ENCODE measurements at regions not wholly inside any gene's neighbourhood (a gene's known extent, or its start where the extent isn't known, plus 50 kb on each side); places are given as distances from the start of the nearest gene placed in this dataset.

GRCh38 chr6:2369606-2370005, 124.2 kb upstream of the GMDS start:
- Histone ChIP-seq H3K27me3 (ENCODE audit: insufficient read depth, low read length) (no peaks in the 10 kb centered on the region), H3K36me3 (ENCODE audit: control insufficient read depth in 1 of 2, insufficient read depth in 2 of 2, low read length in 2 of 2) (no peaks in the 10 kb centered on the region), H3K27ac (ENCODE audit: low read depth, low read length) (no peak overlapping the region), H3K4me1 (ENCODE audit: control insufficient read depth in 1 of 2, insufficient read depth in 2 of 2, low read length in 2 of 2) (no peaks in the 10 kb centered on the region), H4K20me1 (ENCODE audit: insufficient read depth) (no peaks in the 10 kb centered on the region), H3K4me2 (ENCODE audit: low read length) (no peak overlapping the region), H2AFZ (ENCODE audit: low read depth, low read length, poor library complexity, severe bottlenecking) (no peak overlapping the region), H3K9me2 (ENCODE audit: insufficient read depth) (no peaks in the 10 kb centered on the region), H3K9me3 (ENCODE audit: control insufficient read depth in 1 of 2, insufficient read depth in 1 of 2, low read depth in 1 of 2, low read length in 2 of 2) (no peaks in the 10 kb centered on the region), H3K79me2 (ENCODE audit: insufficient read depth, low read length) (no peaks in the 10 kb centered on the region), H3K9ac (ENCODE audit: low read length) (no peak overlapping the region), H3K4me3 (replicated peaks in 1 of 2; ENCODE audit: low read depth in 1 of 2, low read length in 2 of 2) (no peak overlapping the region)
- CTCF ChIA-PET: no interaction called here
- no peak for DNase-seq (ENCODE audit: low read depth, low spot score)
- BruUV-seq (replicated peaks): no TSS peak
- intact Hi-C loops (cut with micrococcal nuclease): no loop called here
- POLR2A ChIA-PET: no interaction called here
- RAD21 ChIA-PET (ENCODE audit: low non-redundant PET in 1 of 2, low total read pairs in 2 of 2, uncharacterized antibody in 2 of 2, unreplicated experiment in 2 of 2): no interaction called here
- TF ChIP-seq JUND (IDR thresholded peaks at IDR 0.05): no peak
- no peak for TF ChIP-seq POLR2AphosphoS5 (IDR thresholded peaks at IDR 0.05; ENCODE audit: low read depth, low read length)
- TF ChIP-seq ATF3 (IDR thresholded peaks at IDR 0.05): no peak
- TF ChIP-seq CBX3 (IDR thresholded peaks at IDR 0.05; ENCODE audit: low read depth): no peak
- TF ChIP-seq EGR1 (IDR thresholded peaks at IDR 0.05; ENCODE audit: low read depth): no peak
- TF ChIP-seq, protein P1, sequence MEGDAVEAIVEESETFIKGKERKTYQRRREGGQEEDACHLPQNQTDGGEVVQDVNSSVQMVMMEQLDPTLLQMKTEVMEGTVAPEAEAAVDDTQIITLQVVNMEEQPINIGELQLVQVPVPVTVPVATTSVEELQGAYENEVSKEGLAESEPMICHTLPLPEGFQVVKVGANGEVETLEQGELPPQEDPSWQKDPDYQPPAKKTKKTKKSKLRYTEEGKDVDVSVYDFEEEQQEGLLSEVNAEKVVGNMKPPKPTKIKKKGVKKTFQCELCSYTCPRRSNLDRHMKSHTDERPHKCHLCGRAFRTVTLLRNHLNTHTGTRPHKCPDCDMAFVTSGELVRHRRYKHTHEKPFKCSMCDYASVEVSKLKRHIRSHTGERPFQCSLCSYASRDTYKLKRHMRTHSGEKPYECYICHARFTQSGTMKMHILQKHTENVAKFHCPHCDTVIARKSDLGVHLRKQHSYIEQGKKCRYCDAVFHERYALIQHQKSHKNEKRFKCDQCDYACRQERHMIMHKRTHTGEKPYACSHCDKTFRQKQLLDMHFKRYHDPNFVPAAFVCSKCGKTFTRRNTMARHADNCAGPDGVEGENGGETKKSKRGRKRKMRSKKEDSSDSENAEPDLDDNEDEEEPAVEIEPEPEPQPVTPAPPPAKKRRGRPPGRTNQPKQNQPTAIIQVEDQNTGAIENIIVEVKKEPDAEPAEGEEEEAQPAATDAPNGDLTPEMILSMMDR (IDR thresholded peaks at IDR 0.05 in 2 of 3, conservative IDR thresholded peaks at IDR 0.05 in 1 of 3; ENCODE audit: borderline replicate concordance in 1 of 3, insufficient read depth in 1 of 3, low read depth in 2 of 3, low read length in 2 of 3): no peak
- no peak for TF ChIP-seq EZH2phosphoT487 (IDR thresholded peaks at IDR 0.05; ENCODE audit: borderline replicate concordance)
- TF ChIP-seq TCF7L2 (IDR thresholded peaks at IDR 0.05; ENCODE audit: borderline replicate concordance, extremely low read depth, insufficient read depth, insufficient read length): no peak
- TF ChIP-seq ZFX (IDR thresholded peaks at IDR 0.05): no peak
- no peak for TF ChIP-seq ELF1 (IDR thresholded peaks at IDR 0.05; ENCODE audit: borderline replicate concordance, low read depth)
- TF ChIP-seq SIN3A (IDR thresholded peaks at IDR 0.05; ENCODE audit: low read depth): no peak
- TF ChIP-seq CEBPB (IDR thresholded peaks at IDR 0.05; ENCODE audit: low read depth): no peak
- no peak for TF ChIP-seq SRF (IDR thresholded peaks at IDR 0.05; ENCODE audit: low read depth)
- no peak for TF ChIP-seq RAD21 (IDR thresholded peaks at IDR 0.05; ENCODE audit: low read depth)
- TF ChIP-seq, protein P2, sequence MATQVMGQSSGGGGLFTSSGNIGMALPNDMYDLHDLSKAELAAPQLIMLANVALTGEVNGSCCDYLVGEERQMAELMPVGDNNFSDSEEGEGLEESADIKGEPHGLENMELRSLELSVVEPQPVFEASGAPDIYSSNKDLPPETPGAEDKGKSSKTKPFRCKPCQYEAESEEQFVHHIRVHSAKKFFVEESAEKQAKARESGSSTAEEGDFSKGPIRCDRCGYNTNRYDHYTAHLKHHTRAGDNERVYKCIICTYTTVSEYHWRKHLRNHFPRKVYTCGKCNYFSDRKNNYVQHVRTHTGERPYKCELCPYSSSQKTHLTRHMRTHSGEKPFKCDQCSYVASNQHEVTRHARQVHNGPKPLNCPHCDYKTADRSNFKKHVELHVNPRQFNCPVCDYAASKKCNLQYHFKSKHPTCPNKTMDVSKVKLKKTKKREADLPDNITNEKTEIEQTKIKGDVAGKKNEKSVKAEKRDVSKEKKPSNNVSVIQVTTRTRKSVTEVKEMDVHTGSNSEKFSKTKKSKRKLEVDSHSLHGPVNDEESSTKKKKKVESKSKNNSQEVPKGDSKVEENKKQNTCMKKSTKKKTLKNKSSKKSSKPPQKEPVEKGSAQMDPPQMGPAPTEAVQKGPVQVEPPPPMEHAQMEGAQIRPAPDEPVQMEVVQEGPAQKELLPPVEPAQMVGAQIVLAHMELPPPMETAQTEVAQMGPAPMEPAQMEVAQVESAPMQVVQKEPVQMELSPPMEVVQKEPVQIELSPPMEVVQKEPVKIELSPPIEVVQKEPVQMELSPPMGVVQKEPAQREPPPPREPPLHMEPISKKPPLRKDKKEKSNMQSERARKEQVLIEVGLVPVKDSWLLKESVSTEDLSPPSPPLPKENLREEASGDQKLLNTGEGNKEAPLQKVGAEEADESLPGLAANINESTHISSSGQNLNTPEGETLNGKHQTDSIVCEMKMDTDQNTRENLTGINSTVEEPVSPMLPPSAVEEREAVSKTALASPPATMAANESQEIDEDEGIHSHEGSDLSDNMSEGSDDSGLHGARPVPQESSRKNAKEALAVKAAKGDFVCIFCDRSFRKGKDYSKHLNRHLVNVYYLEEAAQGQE (IDR thresholded peaks at IDR 0.05; ENCODE audit: low read depth): no peak
- no peak for TF ChIP-seq ZBTB33 (IDR thresholded peaks at IDR 0.05; ENCODE audit: extremely low read depth, insufficient replicate concordance, low read length)
- no peak for TF ChIP-seq FOSL1 (IDR thresholded peaks at IDR 0.05; ENCODE audit: low read depth)
- no peak for TF ChIP-seq EZH2 (IDR thresholded peaks at IDR 0.05)
- no peak for TF ChIP-seq ZNF274 (IDR thresholded peaks at IDR 0.05; ENCODE audit: low read depth, low read length)
- no peak for TF ChIP-seq YY1 (IDR thresholded peaks at IDR 0.05; ENCODE audit: extremely low read depth, insufficient replicate concordance, low read depth, low read length)
- no peak for ATAC-seq

All from HCT116 (cell line).